HPDE6-E6E7 (cell line): ENCODE measurements at regions not wholly inside any gene's neighbourhood (a gene's known extent, or its start where the extent isn't known, plus 50 kb on each side); places are given as distances from the start of the nearest gene placed in this dataset.
"Not testable (repeated sequence)": the region's sequence is repeated elsewhere in the genome, so short reads cannot be mapped to it uniquely, and the experiment has no call there.

Experiments used
- DNase-seq: peaks from one replicate; pipeline ENCODE4 v3.0.0; 2011; ENCODE audit warnings: missing footprints; ENCODE audit errors: extremely low spot score

GRCh38 chr4:186481998-186482790 lies 73.2 kb downstream of the MTNR1A start:
- DNase-seq: no peak

- no peak for DNase-seq
Measured at GRCh38 chr4:186475202-186475601, 80.2 kb downstream of the MTNR1A start.

GRCh38 chr4:186473933-186474332 lies 81.4 kb downstream of the MTNR1A start:
- DNase-seq: no peak

- peak; percentile 9 for DNase-seq
Measured at GRCh38 chr4:186472948-186473347, 82.4 kb downstream of the MTNR1A start.

GRCh38 chr4:186471441-186471840 lies 83.9 kb downstream of the MTNR1A start:
- no peak for DNase-seq

GRCh38 chr4:186458050-186458449 lies 97.3 kb downstream of the MTNR1A start:
- DNase-seq: no peak

GRCh38 chr4:186451982-186452381 lies 103.4 kb downstream of the MTNR1A start:
- no peak for DNase-seq

- no peak for DNase-seq
Measured at GRCh38 chr4:186449954-186450353, 105.4 kb downstream of the MTNR1A start.

GRCh38 chr4:186445040-186445439 lies 110.3 kb downstream of the MTNR1A start:
- DNase-seq: no peak

GRCh38 chr4:186441502-186441901 lies 113.9 kb downstream of the MTNR1A start:
- no peak for DNase-seq

- DNase-seq: no peak
Measured at GRCh38 chr4:186428481-186428880, 126.9 kb downstream of the MTNR1A start.

- DNase-seq: no peak
Measured at GRCh38 chr4:186424745-186425144, 130.6 kb downstream of the MTNR1A start.

GRCh38 chr4:186422296-186422695 lies 133.1 kb downstream of the MTNR1A start:
- DNase-seq: no peak

- DNase-seq: no peak
Measured at GRCh38 chr4:186416451-186417060, 138.8 kb downstream of the MTNR1A start.

GRCh38 chr4:186414390-186414789 lies 141.0 kb downstream of the MTNR1A start:
- no peak for DNase-seq

- DNase-seq: no peak
Measured at GRCh38 chr4:186405957-186406356, 140.0 kb downstream of the F11 start.

GRCh38 chr4:186404562-186405134 lies 138.7 kb downstream of the F11 start:
- DNase-seq: no peak

GRCh38 chr4:186400676-186401075 lies 134.7 kb downstream of the F11 start:
- DNase-seq: no peak

GRCh38 chr4:186392017-186392416 lies 126.0 kb downstream of the F11 start:
- DNase-seq: no peak

GRCh38 chr4:186384328-186384727 lies 118.3 kb downstream of the F11 start:
- not testable (repeated sequence) for DNase-seq

- DNase-seq: peak; percentile 79
Measured at GRCh38 chr4:186368281-186368680, 102.3 kb downstream of the F11 start.

GRCh38 chr4:186366326-186366725 lies 100.3 kb downstream of the F11 start:
- no peak for DNase-seq

- DNase-seq: not testable (repeated sequence)
Measured at GRCh38 chr4:186363038-186363437, 97.0 kb downstream of the F11 start.
